Sigmoid colon (tissue), 6 donors: ENCODE measurements at regions not wholly inside any gene's neighbourhood (a gene's known extent, or its start where the extent isn't known, plus 50 kb on each side); places are given as distances from the start of the nearest gene placed in this dataset.

ENCODE experiments used
- DNase-seq: peaks from one replicate; pipeline ENCODE4 v3.0.0-alpha.2; 2019
- H3K27ac ChIP-seq, 4 donors: fragments of 200-600 bp; sonication (generic); one replicate each; pipeline ENCODE4 v1.5.1; 2016 to 2019; ENCODE audit warnings: mild to moderate bottlenecking in 1 of 4
- H3K27me3 ChIP-seq, 3 donors: fragments of 200-600 bp; sonication (generic); one replicate each; pipeline ENCODE4 v1.5.1; 2019; ENCODE audit warnings: mild to moderate bottlenecking in 1 of 3
- H3K36me3 ChIP-seq, 4 donors: fragments of 200-600 bp; sonication (generic); one replicate each; pipeline ENCODE4 v1.5.1; 2016 to 2019
- H3K4me1 ChIP-seq, 4 donors: fragments of 200-600 bp; sonication (generic); one replicate each; pipeline ENCODE4 v1.5.1; 2017 to 2019
- H3K4me3 ChIP-seq, 4 donors: fragments of 200-600 bp; sonication (generic); one replicate each; pipeline ENCODE4 v1.5.1; 2017 to 2019; ENCODE audit warnings: mild to moderate bottlenecking in 2 of 4, moderate library complexity in 1 of 4
- H3K9me3 ChIP-seq, 4 donors: fragments of 200-600 bp in 3 of 4; sonication (generic) in 3 of 4; one replicate each; pipeline versions ENCODE4 v1.5.1 to v1.6.1; 2013 to 2019
- CTCF ChIP-seq, 4 experiments: fragments of 450-650 bp in 3 of 4; fragments of 200-600 bp in 1 of 4; IDR thresholded peaks; one replicate each; pipeline ENCODE4 v1.5.1; 2016 to 2019; ENCODE audit warnings: antibody characterized with exemption in 4 of 4, mild to moderate bottlenecking in 3 of 4, moderate library complexity in 2 of 4
- EP300 ChIP-seq, 4 donors: sonication (generic); formaldehyde crosslinking; IDR thresholded peaks; one replicate each; pipeline ENCODE4 v1.6.1; 2017; ENCODE audit warnings: antibody characterized with exemption in 4 of 4
- POLR2A ChIP-seq, 2 donors: fragments of 450-650 bp; IDR thresholded peaks; one replicate each; pipeline ENCODE4 v1.6.1; 2016; ENCODE audit warnings: antibody characterized with exemption in 2 of 2, mild to moderate bottlenecking in 2 of 2, moderate library complexity in 2 of 2
- POLR2AphosphoS5 ChIP-seq, 4 donors: sonication (generic); formaldehyde crosslinking; IDR thresholded peaks; one replicate each; pipeline ENCODE4 v1.6.1; 2017; ENCODE audit warnings: antibody characterized with exemption in 4 of 4
- WGBS, 2 donors: extraction: QIAGEN DNeasy Blood & Tissue Kit; methylation state at CpG; one replicate each; pipeline ENCODE4 v1.1.7; 2013; 5-methylcytosine and 5-hydroxymethylcytosine counted together
- intact Hi-C: fragments of 100-400 bp; cut with DNase I; formaldehyde crosslinking; loops from one replicate; pipeline ENCODE4 v1.15.1; 2023
- donor health status: healthy with polysubstance abuse.
- donor health status: healthy.

GRCh38 chr13:30151388-30151787 lies 156.0 kb downstream of the KATNAL1 start:
- H3K4me1 ChIP-seq = no peaks in the 10 kb centered on the region
- H3K36me3 ChIP-seq = no peaks in the 10 kb centered on the region
- TF ChIP-seq CTCF (IDR thresholded peaks at IDR 0.05) (no peak), POLR2A (IDR thresholded peaks at IDR 0.05) (no peak), EP300 (IDR thresholded peaks at IDR 0.05) (no peak), POLR2AphosphoS5 (IDR thresholded peaks at IDR 0.05) (no peak)
- H3K27ac ChIP-seq = no peak overlapping the region
- H3K9me3 ChIP-seq = no peaks in the 10 kb centered on the region
- no peak overlapping the region for H3K4me3 ChIP-seq
- H3K27me3 ChIP-seq = peaks cover 0 to 24% (median 0%) of the 10 kb centered on the region in 3 donors
- intact Hi-C loops = no loop called here
- WGBS, 2 donors = 74 to 83% methylated on average over 5 of the region's 5 CpGs
- DNase-seq = no peak

DNA sequence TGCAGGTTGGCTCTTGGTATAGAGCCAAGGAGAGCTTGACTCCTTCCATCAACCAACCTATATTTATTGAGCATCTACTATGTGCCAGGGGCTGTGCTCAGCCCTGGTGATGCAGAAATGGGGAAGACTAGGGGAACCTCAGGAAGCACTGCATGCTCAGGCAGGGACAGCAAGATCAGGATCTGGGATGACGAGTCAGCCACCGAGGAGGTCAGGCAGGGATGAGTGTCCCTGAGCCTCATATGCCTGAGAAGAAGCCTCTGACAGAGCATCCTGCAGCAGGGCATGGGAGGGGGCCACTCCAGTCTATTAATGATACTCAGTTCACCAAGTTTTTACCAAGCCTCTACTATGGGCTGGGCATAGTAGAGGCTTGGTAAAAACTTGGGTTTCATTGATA lies 158.1 kb downstream of the KATNAL1 start:
- H3K27me3 ChIP-seq = peaks cover 0 to 6% (median 0%) of the 10 kb centered on the region in 3 donors
- H3K36me3 ChIP-seq = no peaks in the 10 kb centered on the region
- H3K9me3 ChIP-seq = no peaks in the 10 kb centered on the region
- H3K4me1 ChIP-seq = no peaks in the 10 kb centered on the region
- H3K4me3 ChIP-seq = no peak overlapping the region
- no peak overlapping the region for H3K27ac ChIP-seq
- intact Hi-C loops = no loop called here
- DNase-seq = no peak
- TF ChIP-seq CTCF (IDR thresholded peaks at IDR 0.05) = no peak
- no peak for TF ChIP-seq POLR2AphosphoS5 (IDR thresholded peaks at IDR 0.05)
- no peak for TF ChIP-seq POLR2A (IDR thresholded peaks at IDR 0.05)
- TF ChIP-seq EP300 (IDR thresholded peaks at IDR 0.05) = no peak
- WGBS, 2 donors = 96 to 99% methylated on average over 2 of the region's 2 CpGs

GRCh38 chr13:30148786-30149185 lies 158.6 kb downstream of the KATNAL1 start:
- no peak for DNase-seq
- Histone ChIP-seq H3K27me3 (peaks cover 0 to 2% (median 0%) of the 10 kb centered on the region in 3 donors), H3K36me3 (no peaks in the 10 kb centered on the region), H3K4me3 (no peak overlapping the region), H3K9me3 (no peaks in the 10 kb centered on the region), H3K27ac (no peak overlapping the region), H3K4me1 (peaks cover 0 to 3% (median 2%) of the 10 kb centered on the region in 4 donors)
- no peak for TF ChIP-seq POLR2A (IDR thresholded peaks at IDR 0.05)
- no peak for TF ChIP-seq CTCF (IDR thresholded peaks at IDR 0.05)
- no peak for TF ChIP-seq EP300 (IDR thresholded peaks at IDR 0.05)
- TF ChIP-seq POLR2AphosphoS5 (IDR thresholded peaks at IDR 0.05) = no peak
- intact Hi-C loops = no loop called here
- WGBS, 2 donors = 85 to 94% methylated on average over 8 of the region's 8 CpGs

GRCh38 chr13:30148171-30148754 lies 159.1 kb downstream of the KATNAL1 start:
- DNase-seq = no peak
- H3K4me3 ChIP-seq = no peak overlapping the region
- H3K9me3 ChIP-seq = no peaks in the 10 kb centered on the region
- 74 to 79% methylated on average over 9 of the region's 9 CpGs for WGBS, 2 donors
- TF ChIP-seq POLR2AphosphoS5 (IDR thresholded peaks at IDR 0.05) = no peak
- TF ChIP-seq EP300 (IDR thresholded peaks at IDR 0.05) = no peak
- TF ChIP-seq CTCF (IDR thresholded peaks at IDR 0.05) = no peak
- no peak for TF ChIP-seq POLR2A (IDR thresholded peaks at IDR 0.05)
- no peak overlapping the region for H3K27ac ChIP-seq
- no peaks in the 10 kb centered on the region for H3K27me3 ChIP-seq
- intact Hi-C loops = no loop called here
- H3K4me1 ChIP-seq = peaks cover 0 to 9% (median 7%) of the 10 kb centered on the region in 4 donors
- H3K36me3 ChIP-seq = no peaks in the 10 kb centered on the region

DNA sequence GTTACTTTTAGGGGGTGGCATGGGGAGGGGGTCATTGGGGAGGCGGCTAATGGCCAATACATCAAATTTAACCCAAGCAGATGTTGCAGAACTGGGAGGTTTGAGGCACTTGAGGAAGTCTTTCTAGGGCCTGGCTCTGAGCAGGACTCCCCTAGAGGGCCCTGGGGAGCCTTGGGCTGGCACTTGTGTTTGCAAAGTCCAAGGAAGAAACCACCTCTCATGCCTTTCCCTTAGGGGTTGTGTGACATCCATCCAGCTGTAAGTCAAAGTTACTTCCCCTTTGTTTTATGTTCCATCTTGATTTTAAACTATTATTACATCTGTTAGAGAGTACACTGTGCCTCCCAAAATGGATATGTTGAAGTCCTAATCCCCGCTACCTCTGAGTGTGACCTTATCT lies 159.9 kb downstream of the KATNAL1 start:
- H3K27ac ChIP-seq = no peak overlapping the region
- DNase-seq = no peak
- no peak overlapping the region for H3K4me3 ChIP-seq
- intact Hi-C loops = no loop called here
- 89 to 92% methylated on average over 2 of the region's 2 CpGs for WGBS, 2 donors
- H3K9me3 ChIP-seq = no peaks in the 10 kb centered on the region
- H3K36me3 ChIP-seq = no peaks in the 10 kb centered on the region
- no peaks in the 10 kb centered on the region for H3K27me3 ChIP-seq
- TF ChIP-seq EP300 (IDR thresholded peaks at IDR 0.05) (no peak), POLR2A (IDR thresholded peaks at IDR 0.05) (no peak), CTCF (IDR thresholded peaks at IDR 0.05) (no peak), POLR2AphosphoS5 (IDR thresholded peaks at IDR 0.05) (no peak)
- H3K4me1 ChIP-seq = peaks cover 0 to 17% (median 16%) of the 10 kb centered on the region in 4 donors
